ENCODE measurements at regions not wholly inside any gene's neighbourhood (a gene's known extent, or its start where the extent isn't known, plus 50 kb on each side); places are given as distances from the start of the nearest gene placed in this dataset.
A peak's percentile ranks its signal among the peaks of the same experiment; 100 is the strongest.

GRCh38 chr1:75668813-75669212, 55.7 kb upstream of the ACADM start:
- DNase-seq (ENCODE audit: low spot score), result no peak

- DNase-seq (ENCODE audit: low spot score), result no peak
These were observed 52.8 kb upstream of the ACADM start for GRCh38 chr1:75671708-75672107.

GRCh38 chr1:75672108-75672507, 52.4 kb upstream of the ACADM start:
- DNase-seq (ENCODE audit: low spot score), result no peak

- peak; percentile 21 for DNase-seq (ENCODE audit: low spot score)
These were observed 51.7 kb upstream of the ACADM start for GRCh38 chr1:75672528-75673393.

GRCh38 chr1:75673399-75673798, 51.1 kb upstream of the ACADM start:
- DNase-seq (ENCODE audit: low spot score), result no peak

DNA sequence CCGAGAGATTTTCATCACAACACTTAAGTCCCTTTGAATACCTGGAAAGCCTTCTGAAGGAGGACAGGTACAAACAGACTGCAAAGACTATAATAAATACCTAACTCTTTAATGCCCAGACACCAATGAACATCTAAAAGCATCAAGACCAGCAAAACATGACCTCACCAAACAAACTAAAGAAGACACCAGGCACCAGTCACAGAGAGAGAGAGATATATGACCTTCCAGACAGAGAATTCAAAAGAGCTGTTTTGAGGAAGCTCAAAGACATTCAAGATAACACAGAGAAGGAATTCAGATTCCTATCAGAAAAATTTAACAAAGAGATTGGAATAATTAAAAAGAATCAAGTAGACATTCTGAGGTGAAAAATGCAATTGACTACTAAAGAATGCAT, 50.6 kb upstream of the ACADM start:
- DNase-seq (ENCODE audit: low spot score), result no peak

Data from SW480 (cell line).